ENCODE measurements at regions not wholly inside any gene's neighbourhood (a gene's known extent, or its start where the extent isn't known, plus 50 kb on each side); places are given as distances from the start of the nearest gene placed in this dataset.
A peak's percentile ranks its signal among the peaks of the same experiment; 100 is the strongest.

DNA sequence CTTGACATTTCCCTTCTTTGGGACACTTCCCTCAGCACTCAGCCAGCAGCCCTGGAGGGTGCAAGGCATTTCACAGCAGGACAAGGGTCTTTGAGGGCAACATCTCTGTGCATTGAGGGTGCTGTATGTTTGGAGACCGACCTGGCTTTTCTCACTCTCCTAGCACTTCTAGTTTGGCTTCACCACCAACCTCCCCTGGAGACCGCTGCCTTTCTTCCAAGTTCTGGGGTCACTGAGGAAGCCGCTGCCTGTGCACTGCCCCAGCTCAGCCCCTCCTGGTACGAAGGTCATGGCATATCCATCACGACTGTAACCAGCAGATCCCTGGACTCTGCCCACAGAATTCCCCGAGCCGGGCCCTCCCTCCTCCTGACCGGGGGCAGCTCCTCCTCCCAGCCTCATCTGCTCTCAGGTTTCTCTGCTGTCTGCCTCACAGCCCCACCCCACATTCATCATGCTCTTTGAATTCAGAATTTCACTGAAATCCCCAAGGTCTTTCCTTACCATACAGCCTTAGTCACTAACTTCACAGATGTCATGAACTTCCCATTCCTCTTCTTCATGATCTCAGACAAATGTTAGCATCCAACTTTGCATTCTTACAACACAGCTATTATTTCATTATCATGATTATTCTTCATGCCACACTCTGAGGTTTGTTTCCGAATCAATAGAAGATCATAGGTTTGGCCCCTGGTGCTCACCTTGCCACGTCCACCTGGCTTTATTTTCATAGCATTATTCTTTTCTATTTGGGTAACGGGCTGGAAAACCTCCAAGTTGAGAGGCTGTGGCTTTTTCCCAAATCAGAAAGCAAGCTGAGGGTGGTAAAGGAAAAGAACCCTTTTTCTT lies 113.0 kb upstream of the COPS8 start (continued):
- no peak for TF ChIP-seq ZNF570 (CRISPR knock-in tag; IDR thresholded peaks at IDR 0.05; ENCODE audit: borderline replicate concordance)
- peak; percentile 84 for TF ChIP-seq ZNF317 (CRISPR knock-in tag; IDR thresholded peaks at IDR 0.05)
- TF ChIP-seq, protein P1, sequence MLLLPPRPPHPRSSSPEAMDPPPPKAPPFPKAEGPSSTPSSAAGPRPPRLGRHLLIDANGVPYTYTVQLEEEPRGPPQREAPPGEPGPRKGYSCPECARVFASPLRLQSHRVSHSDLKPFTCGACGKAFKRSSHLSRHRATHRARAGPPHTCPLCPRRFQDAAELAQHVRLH (CRISPR knock-in tag; IDR thresholded peaks at IDR 0.05; ENCODE audit: borderline replicate concordance, low read depth) = no peak
- peak; percentile 87 for TF ChIP-seq ZMYM4 (CRISPR knock-in tag; IDR thresholded peaks at IDR 0.05)
- TF ChIP-seq MAZ (IDR thresholded peaks at IDR 0.05; ENCODE audit: borderline replicate concordance, low read depth, low read length) = peak; percentile 96
- peak; percentile 71 for TF ChIP-seq MAZ (CRISPR knock-in tag; IDR thresholded peaks at IDR 0.05; ENCODE audit: low read depth)
- peak; percentile 36 to 62; a peak in 1 of 4 replicates for TF ChIP-seq NR2F1 (CRISPR knock-in tag; IDR thresholded peaks at IDR 0.05)
- TF ChIP-seq, protein P2, sequence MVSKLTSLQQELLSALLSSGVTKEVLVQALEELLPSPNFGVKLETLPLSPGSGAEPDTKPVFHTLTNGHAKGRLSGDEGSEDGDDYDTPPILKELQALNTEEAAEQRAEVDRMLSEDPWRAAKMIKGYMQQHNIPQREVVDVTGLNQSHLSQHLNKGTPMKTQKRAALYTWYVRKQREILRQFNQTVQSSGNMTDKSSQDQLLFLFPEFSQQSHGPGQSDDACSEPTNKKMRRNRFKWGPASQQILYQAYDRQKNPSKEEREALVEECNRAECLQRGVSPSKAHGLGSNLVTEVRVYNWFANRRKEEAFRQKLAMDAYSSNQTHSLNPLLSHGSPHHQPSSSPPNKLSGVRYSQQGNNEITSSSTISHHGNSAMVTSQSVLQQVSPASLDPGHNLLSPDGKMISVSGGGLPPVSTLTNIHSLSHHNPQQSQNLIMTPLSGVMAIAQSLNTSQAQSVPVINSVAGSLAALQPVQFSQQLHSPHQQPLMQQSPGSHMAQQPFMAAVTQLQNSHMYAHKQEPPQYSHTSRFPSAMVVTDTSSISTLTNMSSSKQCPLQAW (CRISPR knock-in tag; IDR thresholded peaks at IDR 0.05) = peak; percentile 88
- peak; percentile 85 for TF ChIP-seq ZNF598 (CRISPR knock-in tag; IDR thresholded peaks at IDR 0.05; ENCODE audit: borderline replicate concordance)
- TF ChIP-seq YEATS4 (CRISPR knock-in tag; IDR thresholded peaks at IDR 0.05; ENCODE audit: borderline replicate concordance) = no peak; the same call in 1 of the 2 replicates
- TF ChIP-seq LCORL (IDR thresholded peaks at IDR 0.05) = no peak
- TF ChIP-seq LCORL (CRISPR knock-in tag; IDR thresholded peaks at IDR 0.05) = peak; percentile 80; the same call in 1 of the 2 replicates
- TF ChIP-seq, protein P3, sequence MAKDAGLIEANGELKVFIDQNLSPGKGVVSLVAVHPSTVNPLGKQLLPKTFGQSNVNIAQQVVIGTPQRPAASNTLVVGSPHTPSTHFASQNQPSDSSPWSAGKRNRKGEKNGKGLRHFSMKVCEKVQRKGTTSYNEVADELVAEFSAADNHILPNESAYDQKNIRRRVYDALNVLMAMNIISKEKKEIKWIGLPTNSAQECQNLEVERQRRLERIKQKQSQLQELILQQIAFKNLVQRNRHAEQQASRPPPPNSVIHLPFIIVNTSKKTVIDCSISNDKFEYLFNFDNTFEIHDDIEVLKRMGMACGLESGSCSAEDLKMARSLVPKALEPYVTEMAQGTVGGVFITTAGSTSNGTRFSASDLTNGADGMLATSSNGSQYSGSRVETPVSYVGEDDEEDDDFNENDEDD (CRISPR knock-in tag; IDR thresholded peaks at IDR 0.05; ENCODE audit: borderline replicate concordance) = no peak
- no peak for TF ChIP-seq HES4 (CRISPR knock-in tag; IDR thresholded peaks at IDR 0.05; ENCODE audit: borderline replicate concordance)
- no peak for TF ChIP-seq ZNF83 (CRISPR knock-in tag; IDR thresholded peaks at IDR 0.05; ENCODE audit: borderline replicate concordance)
- TF ChIP-seq, protein P4, sequence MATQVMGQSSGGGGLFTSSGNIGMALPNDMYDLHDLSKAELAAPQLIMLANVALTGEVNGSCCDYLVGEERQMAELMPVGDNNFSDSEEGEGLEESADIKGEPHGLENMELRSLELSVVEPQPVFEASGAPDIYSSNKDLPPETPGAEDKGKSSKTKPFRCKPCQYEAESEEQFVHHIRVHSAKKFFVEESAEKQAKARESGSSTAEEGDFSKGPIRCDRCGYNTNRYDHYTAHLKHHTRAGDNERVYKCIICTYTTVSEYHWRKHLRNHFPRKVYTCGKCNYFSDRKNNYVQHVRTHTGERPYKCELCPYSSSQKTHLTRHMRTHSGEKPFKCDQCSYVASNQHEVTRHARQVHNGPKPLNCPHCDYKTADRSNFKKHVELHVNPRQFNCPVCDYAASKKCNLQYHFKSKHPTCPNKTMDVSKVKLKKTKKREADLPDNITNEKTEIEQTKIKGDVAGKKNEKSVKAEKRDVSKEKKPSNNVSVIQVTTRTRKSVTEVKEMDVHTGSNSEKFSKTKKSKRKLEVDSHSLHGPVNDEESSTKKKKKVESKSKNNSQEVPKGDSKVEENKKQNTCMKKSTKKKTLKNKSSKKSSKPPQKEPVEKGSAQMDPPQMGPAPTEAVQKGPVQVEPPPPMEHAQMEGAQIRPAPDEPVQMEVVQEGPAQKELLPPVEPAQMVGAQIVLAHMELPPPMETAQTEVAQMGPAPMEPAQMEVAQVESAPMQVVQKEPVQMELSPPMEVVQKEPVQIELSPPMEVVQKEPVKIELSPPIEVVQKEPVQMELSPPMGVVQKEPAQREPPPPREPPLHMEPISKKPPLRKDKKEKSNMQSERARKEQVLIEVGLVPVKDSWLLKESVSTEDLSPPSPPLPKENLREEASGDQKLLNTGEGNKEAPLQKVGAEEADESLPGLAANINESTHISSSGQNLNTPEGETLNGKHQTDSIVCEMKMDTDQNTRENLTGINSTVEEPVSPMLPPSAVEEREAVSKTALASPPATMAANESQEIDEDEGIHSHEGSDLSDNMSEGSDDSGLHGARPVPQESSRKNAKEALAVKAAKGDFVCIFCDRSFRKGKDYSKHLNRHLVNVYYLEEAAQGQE (IDR thresholded peaks at IDR 0.05; ENCODE audit: borderline replicate concordance in 1 of 2, low read depth in 1 of 2, low read length in 2 of 2) = peak in 1 of 2 experiments; percentile 58; a peak in 1 of 4 replicates
- no peak for TF ChIP-seq MAFG (CRISPR knock-in tag; IDR thresholded peaks at IDR 0.05)
- 0 out of 2 replicates have a peak, but pooled peaks have one; percentile 43 for TF ChIP-seq CAMTA2 (CRISPR knock-in tag; IDR thresholded peaks at IDR 0.05; ENCODE audit: borderline replicate concordance)
- peak; percentile 55; the same call in 1 of the 2 replicates for TF ChIP-seq MTF2 (CRISPR knock-in tag; IDR thresholded peaks at IDR 0.05; ENCODE audit: borderline replicate concordance)

Measured in HepG2 (cell line).